Smooth muscle cell (in vitro differentiated cells): ENCODE measurements at regions not wholly inside any gene's neighbourhood (a gene's known extent, or its start where the extent isn't known, plus 50 kb on each side); places are given as distances from the start of the nearest gene placed in this dataset.

Source experiments
- DNase-seq: peaks from one replicate; lab custom pipeline; 2025; ENCODE audit not compliant: unreplicated experiment; lab: John Stamatoyannopoulos, UW
- H2AFZ ChIP-seq: fragments of 200-600 bp; sonication (generic); 2 replicates; pipeline ENCODE4 v1.6.0; 2016; ENCODE audit warnings: antibody characterized with exemption, low read depth, mild to moderate bottlenecking
- H3F3A ChIP-seq: fragments of 200-600 bp; sonication (generic); 2 replicates; pipeline ENCODE4 v1.6.0; 2017; ENCODE audit warnings: antibody characterized with exemption, low read depth
- H3K27ac ChIP-seq: fragments of 200-600 bp; sonication (generic); 2 replicates; pipeline ENCODE4 v1.5.1; 2016; ENCODE audit warnings: low read depth, mild to moderate bottlenecking
- H3K27me3 ChIP-seq: fragments of 200-600 bp; sonication (generic); 2 replicates; pipeline ENCODE4 v1.6.1; 2016; ENCODE audit warnings: low read depth, mild to moderate bottlenecking
- H3K36me3 ChIP-seq: fragments of 200-600 bp; sonication (generic); 2 replicates; pipeline ENCODE4 v1.5.1; 2016; ENCODE audit warnings: low read depth
- H3K4me1 ChIP-seq: fragments of 200-600 bp; sonication (generic); 2 replicates; pipeline ENCODE4 v1.5.1; 2016; ENCODE audit warnings: low read depth
- H3K4me2 ChIP-seq: fragments of 200-600 bp; sonication (generic); 2 replicates; pipeline ENCODE4 v1.6.0; 2016; ENCODE audit warnings: mild to moderate bottlenecking
- H3K4me3 ChIP-seq: fragments of 200-600 bp; sonication (generic); 2 replicates; pipeline ENCODE4 v1.5.1; 2016; ENCODE audit warnings: mild to moderate bottlenecking
- H3K79me2 ChIP-seq: fragments of 200-600 bp; sonication (generic); 2 replicates; pipeline ENCODE4 v1.6.0; 2016; ENCODE audit warnings: low read depth, mild to moderate bottlenecking
- H3K9ac ChIP-seq: fragments of 200-600 bp; sonication (generic); 2 replicates; pipeline ENCODE4 v1.6.0; 2016; ENCODE audit warnings: low read depth
- H3K9me3 ChIP-seq: fragments of 200-600 bp; sonication (generic); replicated peaks from 2 replicates; pipeline ENCODE4 v1.5.1; 2016; ENCODE audit warnings: low read depth
- H4K20me1 ChIP-seq: fragments of 200-600 bp; sonication (generic); 2 replicates; pipeline ENCODE4 v1.6.0; 2016; ENCODE audit warnings: low read depth
- CTCF ChIP-seq: fragments of 200-600 bp; sonication (generic); IDR thresholded peaks from 2 replicates; pipeline ENCODE4 v1.5.1; 2017; ENCODE audit warnings: borderline replicate concordance, mild to moderate bottlenecking, antibody characterized with exemption; ENCODE audit not compliant: insufficient read depth, poor library complexity, severe bottlenecking
- WGBS: methylation state at CpG from one replicate; pipeline ENCODE4 v1.1.7; 2016; ENCODE audit warnings: low lambda C conversion rate; 5-methylcytosine and 5-hydroxymethylcytosine counted together

GRCh38 chr4:35447474-35447873 is 796.8 kb downstream of the ARAP2 start:
- no peak overlapping the region for H3K9ac ChIP-seq
- no peak overlapping the region for H3K27ac ChIP-seq
- H3K79me2 ChIP-seq = no peaks in the 10 kb centered on the region
- no peak overlapping the region for H3K4me3 ChIP-seq
- H3K4me2 ChIP-seq = no peak overlapping the region
- no peaks in the 10 kb centered on the region for H4K20me1 ChIP-seq
- DNase-seq = no peak
- no peak overlapping the region for H2AFZ ChIP-seq
- H3K36me3 ChIP-seq = no peaks in the 10 kb centered on the region
- no peaks in the 10 kb centered on the region for H3F3A ChIP-seq
- no peaks in the 10 kb centered on the region for H3K4me1 ChIP-seq
- TF ChIP-seq CTCF = no peak
- no peaks in the 10 kb centered on the region for H3K27me3 ChIP-seq
- H3K9me3 ChIP-seq = no peaks in the 10 kb centered on the region

- Histone ChIP-seq H3K79me2 (no peaks in the 10 kb centered on the region), H3K4me2 (no peak overlapping the region), H3K9me3 (no peaks in the 10 kb centered on the region), H3K9ac (no peak overlapping the region), H4K20me1 (no peaks in the 10 kb centered on the region), H2AFZ (no peak overlapping the region), H3F3A (no peaks in the 10 kb centered on the region), H3K27me3 (no peaks in the 10 kb centered on the region), H3K27ac (no peak overlapping the region), H3K4me1 (no peaks in the 10 kb centered on the region), H3K4me3 (no peak overlapping the region), H3K36me3 (no peaks in the 10 kb centered on the region)
- no peak for TF ChIP-seq CTCF
- no peak for DNase-seq
Measured at GRCh38 chr4:35459045-35459444, 785.3 kb downstream of the ARAP2 start.

- 67% methylated on average over 5 of the region's 5 CpGs for WGBS
- no peaks in the 10 kb centered on the region for H3K4me1 ChIP-seq
- no peak for TF ChIP-seq CTCF
- no peaks in the 10 kb centered on the region for H3K27me3 ChIP-seq
- no peak overlapping the region for H2AFZ ChIP-seq
- no peaks in the 10 kb centered on the region for H4K20me1 ChIP-seq
- H3K9ac ChIP-seq = no peak overlapping the region
- H3K9me3 ChIP-seq = no peaks in the 10 kb centered on the region
- no peak for DNase-seq
- no peak overlapping the region for H3K27ac ChIP-seq
- H3F3A ChIP-seq = no peaks in the 10 kb centered on the region
- H3K36me3 ChIP-seq = no peaks in the 10 kb centered on the region
- no peak overlapping the region for H3K4me3 ChIP-seq
- no peaks in the 10 kb centered on the region for H3K79me2 ChIP-seq
- no peak overlapping the region for H3K4me2 ChIP-seq
Measured at GRCh38 chr4:35461931-35462659, 782.2 kb downstream of the ARAP2 start.

- WGBS = 88% methylated on average over 19 of the region's 19 CpGs
- no peak for TF ChIP-seq CTCF
- Histone ChIP-seq H3K9ac (no peak overlapping the region), H3K4me3 (no peak overlapping the region), H3K36me3 (no peaks in the 10 kb centered on the region), H3K4me1 (no peaks in the 10 kb centered on the region), H2AFZ (no peak overlapping the region), H3K4me2 (no peak overlapping the region), H3K27me3 (no peaks in the 10 kb centered on the region), H4K20me1 (no peaks in the 10 kb centered on the region), H3K79me2 (no peaks in the 10 kb centered on the region), H3K9me3 (no peaks in the 10 kb centered on the region), H3F3A (no peaks in the 10 kb centered on the region), H3K27ac (no peak overlapping the region)
- DNase-seq = no peak
Measured at GRCh38 chr4:35463251-35463952, 780.9 kb downstream of the ARAP2 start.
